ENCODE measurements at regions not wholly inside any gene's neighbourhood (a gene's known extent, or its start where the extent isn't known, plus 50 kb on each side); places are given as distances from the start of the nearest gene placed in this dataset.

- DNase-seq, result peak; percentile 88
Observed at GRCh38 chr2:215684448-215685237, 248.8 kb upstream of the FN1 start.

GRCh38 chr2:215683295-215683694 lies 247.4 kb upstream of the FN1 start:
- no peak for DNase-seq

- DNase-seq, result no peak
Observed at GRCh38 chr2:215681799-215682596, 246.1 kb upstream of the FN1 start.

GRCh38 chr2:215680605-215681598 lies 245.0 kb upstream of the FN1 start:
- DNase-seq, result peak; percentile 90

- no peak for DNase-seq
Observed at GRCh38 chr2:215678094-215678493, 242.2 kb upstream of the FN1 start.

- no peak for DNase-seq
Observed at GRCh38 chr2:215677481-215677880, 241.6 kb upstream of the FN1 start.

GRCh38 chr2:215672406-215672805 lies 236.5 kb upstream of the FN1 start:
- DNase-seq, result no peak

GRCh38 chr2:215671691-215672090 lies 235.8 kb upstream of the FN1 start:
- no peak for DNase-seq

- DNase-seq, result no peak
Observed at GRCh38 chr2:215671244-215671643, 235.4 kb upstream of the FN1 start.

GRCh38 chr2:215670396-215670795 lies 234.5 kb upstream of the FN1 start:
- no peak for DNase-seq

- no peak for DNase-seq
Observed at GRCh38 chr2:215668378-215668775, 232.5 kb upstream of the FN1 start.

- no peak for DNase-seq
Observed at GRCh38 chr2:215667585-215668377, 231.9 kb upstream of the FN1 start.

GRCh38 chr2:215664847-215665525 lies 229.1 kb upstream of the FN1 start:
- DNase-seq, result peak; percentile 98

GRCh38 chr2:215662715-215663114 lies 226.8 kb upstream of the FN1 start:
- no peak for DNase-seq

- peak; percentile 56 for DNase-seq
Observed at GRCh38 chr2:215660687-215661086, 224.8 kb upstream of the FN1 start.

GRCh38 chr2:215659650-215660049 lies 223.8 kb upstream of the FN1 start:
- DNase-seq, result no peak

- DNase-seq, result peak; percentile 48
Observed at GRCh38 chr2:215658635-215659305, 222.9 kb upstream of the FN1 start.

- peak; percentile 100 for DNase-seq
Observed at GRCh38 chr2:215657844-215658243, 222.0 kb upstream of the FN1 start.

GRCh38 chr2:215654148-215654819 lies 218.4 kb upstream of the FN1 start:
- peak; percentile 77 for DNase-seq

Measured in fibroblast of skin of back (primary cell).